ENCODE measurements at regions not wholly inside any gene's neighbourhood (a gene's known extent, or its start where the extent isn't known, plus 50 kb on each side); places are given as distances from the start of the nearest gene placed in this dataset.
A peak's percentile ranks its signal among the peaks of the same experiment; 100 is the strongest.

DNA sequence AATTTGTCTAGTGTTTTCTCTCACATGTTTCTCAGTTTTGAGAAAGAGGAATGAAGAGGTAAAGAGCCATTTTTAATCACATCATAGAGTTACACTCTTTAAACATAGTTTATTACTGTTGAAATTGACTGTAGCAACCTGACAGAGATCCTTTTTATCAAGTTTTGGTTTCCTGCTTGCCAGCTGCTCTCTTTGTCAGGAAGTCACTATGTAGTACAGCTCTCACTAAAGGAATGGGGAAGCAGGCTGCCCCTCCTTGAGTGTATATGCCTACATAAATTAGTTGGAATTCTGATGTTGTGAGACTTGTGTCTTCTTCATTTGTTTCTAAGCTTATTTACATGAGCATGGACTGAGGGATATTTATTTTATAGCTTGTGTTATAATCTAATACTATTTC, 1274.0 kb upstream of the CELF2 start:
- Histone ChIP-seq H3K4me3 (ENCODE audit: low read length) (no peak overlapping the region), H3K9ac (ENCODE audit: low read length) (no peak overlapping the region), H3K4me2 (ENCODE audit: low read length) (no peak overlapping the region), H3K27me3 (ENCODE audit: insufficient read depth, low read length, poor library complexity) (no peaks in the 10 kb centered on the region), H3K23ac (ENCODE audit: low read length) (no peak overlapping the region), H2BK120ac (ENCODE audit: low read depth, low read length) (no peak overlapping the region), H3K79me2 (ENCODE audit: control insufficient read depth, insufficient read depth, low read length) (no peaks in the 10 kb centered on the region), H4K5ac (ENCODE audit: low read length) (no peak overlapping the region), H2BK5ac (ENCODE audit: low read length) (no peak overlapping the region), H3K4ac (ENCODE audit: low read depth, low read length) (no peak overlapping the region), H3K4me1 (ENCODE audit: control insufficient read depth, low read depth, low read length) (no peaks in the 10 kb centered on the region), H3K36me3 (ENCODE audit: control insufficient read depth, insufficient read depth, low read length) (no peaks in the 10 kb centered on the region), H3K79me1 (ENCODE audit: low read length) (no peaks in the 10 kb centered on the region), H4K8ac (ENCODE audit: low read depth, low read length) (no peak overlapping the region), H3K27ac (ENCODE audit: low read depth, low read length) (no peak overlapping the region), H2AK5ac (ENCODE audit: low read length) (no peak overlapping the region), H3K18ac (ENCODE audit: low read length) (no peak overlapping the region), H3K56ac (ENCODE audit: low read length) (no peak overlapping the region), H2BK15ac (replicated peaks; ENCODE audit: low read depth) (no peak overlapping the region)
- DNase-seq = peak; percentile 7

DNA sequence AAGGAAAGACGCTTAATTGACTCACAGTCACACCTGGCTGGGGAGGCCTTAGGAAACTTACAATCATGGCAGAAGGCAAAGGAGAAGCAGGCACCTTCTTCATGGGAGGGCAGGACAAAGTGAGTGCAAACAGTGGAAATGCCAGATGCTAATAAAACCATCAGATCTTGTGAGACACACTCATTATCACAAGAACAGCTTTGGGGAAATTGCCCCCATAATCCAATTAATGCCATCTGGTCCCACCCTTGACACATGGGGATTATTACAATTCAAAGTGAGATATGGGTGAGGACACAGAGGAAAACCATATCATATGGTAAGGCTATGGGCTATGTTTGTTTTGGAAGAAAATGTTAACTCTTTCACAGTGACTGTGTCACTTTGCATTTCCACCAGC, 1272.5 kb upstream of the CELF2 start:
- Histone ChIP-seq H2BK5ac (ENCODE audit: low read length) (no peak overlapping the region), H2AK5ac (ENCODE audit: low read length) (no peak overlapping the region), H2BK120ac (ENCODE audit: low read depth, low read length) (no peak overlapping the region), H3K23ac (ENCODE audit: low read length) (no peak overlapping the region), H3K18ac (ENCODE audit: low read length) (no peak overlapping the region), H3K79me1 (ENCODE audit: low read length) (no peaks in the 10 kb centered on the region), H4K5ac (ENCODE audit: low read length) (no peak overlapping the region), H3K9ac (ENCODE audit: low read length) (no peak overlapping the region), H3K56ac (ENCODE audit: low read length) (no peak overlapping the region), H3K4ac (ENCODE audit: low read depth, low read length) (no peak overlapping the region), H3K4me3 (ENCODE audit: low read length) (no peak overlapping the region), H3K79me2 (ENCODE audit: control insufficient read depth, insufficient read depth, low read length) (no peaks in the 10 kb centered on the region), H2BK15ac (replicated peaks; ENCODE audit: low read depth) (no peak overlapping the region), H4K8ac (ENCODE audit: low read depth, low read length) (no peak overlapping the region), H3K36me3 (ENCODE audit: control insufficient read depth, insufficient read depth, low read length) (no peaks in the 10 kb centered on the region), H3K27ac (ENCODE audit: low read depth, low read length) (no peak overlapping the region), H3K4me2 (ENCODE audit: low read length) (no peak overlapping the region), H3K4me1 (ENCODE audit: control insufficient read depth, low read depth, low read length) (no peaks in the 10 kb centered on the region), H3K27me3 (ENCODE audit: insufficient read depth, low read length, poor library complexity) (no peaks in the 10 kb centered on the region)
- WGBS (ENCODE audit: extremely low coverage, insufficient coverage, low lambda C conversion rate) = no CpG with 5 or more reads among the region's 1 CpG
- peak; percentile 55 for DNase-seq

DNA sequence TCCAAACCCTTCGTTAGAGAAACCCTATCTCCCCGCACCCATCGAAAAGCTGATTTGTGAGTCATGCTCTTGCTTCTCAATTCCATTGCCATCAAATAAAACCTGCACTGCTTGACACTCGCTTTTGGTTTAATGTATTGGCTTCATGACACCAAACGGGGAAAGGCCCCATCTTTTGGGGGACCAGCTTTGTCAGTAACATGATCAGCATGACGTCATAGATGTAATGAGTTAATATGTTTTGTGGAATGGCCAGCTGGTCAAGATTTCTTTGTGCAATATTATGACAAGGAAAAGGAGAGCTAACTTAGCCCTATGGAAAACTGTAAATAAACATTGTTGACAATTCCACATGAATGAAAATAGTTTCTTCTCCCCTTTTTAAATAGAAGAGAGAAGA, 1260.5 kb upstream of the CELF2 start:
- Histone ChIP-seq H2BK15ac (replicated peaks; ENCODE audit: low read depth) (no peak overlapping the region), H3K4ac (ENCODE audit: low read depth, low read length) (no peak overlapping the region), H4K5ac (ENCODE audit: low read length) (no peak overlapping the region), H3K56ac (ENCODE audit: low read length) (no peak overlapping the region), H3K36me3 (ENCODE audit: control insufficient read depth, insufficient read depth, low read length) (no peaks in the 10 kb centered on the region), H3K27ac (ENCODE audit: low read depth, low read length) (no peak overlapping the region), H4K8ac (ENCODE audit: low read depth, low read length) (no peak overlapping the region), H3K9ac (ENCODE audit: low read length) (no peak overlapping the region), H2AK5ac (ENCODE audit: low read length) (no peak overlapping the region), H3K4me2 (ENCODE audit: low read length) (no peak overlapping the region), H3K27me3 (ENCODE audit: insufficient read depth, low read length, poor library complexity) (no peaks in the 10 kb centered on the region), H3K23ac (ENCODE audit: low read length) (no peak overlapping the region), H2BK120ac (ENCODE audit: low read depth, low read length) (no peak overlapping the region), H3K18ac (ENCODE audit: low read length) (no peak overlapping the region), H3K79me1 (ENCODE audit: low read length) (no peaks in the 10 kb centered on the region), H3K4me1 (ENCODE audit: control insufficient read depth, low read depth, low read length) (peaks cover 2% of the 10 kb centered on the region), H3K4me3 (ENCODE audit: low read length) (no peak overlapping the region), H3K79me2 (ENCODE audit: control insufficient read depth, insufficient read depth, low read length) (no peaks in the 10 kb centered on the region), H2BK5ac (ENCODE audit: low read length) (no peak overlapping the region)
- no peak for DNase-seq
- WGBS (ENCODE audit: extremely low coverage, insufficient coverage, low lambda C conversion rate) = no CpG with 5 or more reads among the region's 6 CpGs

DNA sequence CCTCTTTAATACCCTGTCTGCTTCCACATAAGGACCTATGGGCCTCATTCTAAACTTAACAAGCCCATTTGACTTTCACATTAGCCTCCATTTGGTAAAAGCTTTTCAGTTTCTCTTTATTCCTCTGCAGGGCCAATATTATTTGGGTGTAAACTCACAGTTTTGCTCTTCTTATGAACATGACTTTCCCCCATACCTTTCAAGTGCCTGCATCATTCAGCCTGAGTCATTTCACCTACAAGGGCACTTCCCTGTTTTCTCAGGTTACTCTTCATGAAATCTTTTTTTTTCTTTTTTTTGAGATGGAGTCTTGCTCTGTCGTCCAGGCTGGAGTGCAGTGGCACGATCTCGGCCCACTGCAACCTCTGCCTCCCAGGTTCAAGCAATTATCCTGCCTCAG, 1258.1 kb upstream of the CELF2 start:
- Histone ChIP-seq H3K36me3 (ENCODE audit: control insufficient read depth, insufficient read depth, low read length) (no peaks in the 10 kb centered on the region), H4K5ac (ENCODE audit: low read length) (no peak overlapping the region), H3K4me1 (ENCODE audit: control insufficient read depth, low read depth, low read length) (peaks cover 2% of the 10 kb centered on the region), H3K4me3 (ENCODE audit: low read length) (no peak overlapping the region), H3K79me1 (ENCODE audit: low read length) (no peaks in the 10 kb centered on the region), H3K18ac (ENCODE audit: low read length) (no peak overlapping the region), H2BK120ac (ENCODE audit: low read depth, low read length) (no peak overlapping the region), H2BK15ac (replicated peaks; ENCODE audit: low read depth) (no peak overlapping the region), H3K27ac (ENCODE audit: low read depth, low read length) (no peak overlapping the region), H3K4me2 (ENCODE audit: low read length) (no peak overlapping the region), H3K9ac (ENCODE audit: low read length) (no peak overlapping the region), H2BK5ac (ENCODE audit: low read length) (no peak overlapping the region), H3K56ac (ENCODE audit: low read length) (no peak overlapping the region), H3K79me2 (ENCODE audit: control insufficient read depth, insufficient read depth, low read length) (no peaks in the 10 kb centered on the region), H4K8ac (ENCODE audit: low read depth, low read length) (no peak overlapping the region), H2AK5ac (ENCODE audit: low read length) (no peak overlapping the region), H3K4ac (ENCODE audit: low read depth, low read length) (no peak overlapping the region), H3K23ac (ENCODE audit: low read length) (no peak overlapping the region), H3K27me3 (ENCODE audit: insufficient read depth, low read length, poor library complexity) (no peaks in the 10 kb centered on the region)
- DNase-seq = no peak
- no CpG with 5 or more reads among the region's 3 CpGs for WGBS (ENCODE audit: extremely low coverage, insufficient coverage, low lambda C conversion rate)

DNA sequence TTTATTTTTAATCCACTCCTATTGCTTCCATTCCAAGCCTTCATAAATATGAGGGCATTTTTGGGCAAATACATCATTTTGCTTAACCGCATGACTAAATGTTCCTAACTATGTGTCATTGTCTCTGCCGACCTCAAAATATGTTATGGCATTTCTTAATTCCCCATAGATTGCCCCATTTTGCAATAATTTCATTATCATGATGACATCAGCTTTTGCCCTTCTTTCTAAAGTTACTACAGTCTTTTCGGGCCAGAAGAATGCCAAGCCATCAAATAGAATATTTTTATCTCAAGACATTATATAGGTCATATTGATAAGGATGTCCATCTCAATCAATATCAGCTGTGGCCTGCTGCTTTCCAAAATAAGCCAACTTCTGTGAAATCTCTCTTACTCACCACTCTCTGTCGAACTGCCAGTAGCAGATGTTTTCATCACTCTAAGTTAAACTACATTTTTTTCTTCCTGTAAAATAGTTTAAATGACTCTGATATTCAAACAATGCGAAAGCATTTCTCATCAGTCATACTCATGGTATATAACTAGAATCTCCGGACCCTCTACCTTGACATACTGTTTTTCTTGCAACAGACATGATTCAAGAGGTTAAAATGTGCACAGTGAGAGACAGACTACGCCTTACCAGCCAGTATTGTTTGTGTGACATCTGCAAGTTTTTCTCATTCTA, 1254.6 kb upstream of the CELF2 start:
- Histone ChIP-seq H2BK15ac (replicated peaks; ENCODE audit: low read depth) (no peak overlapping the region), H3K4me2 (ENCODE audit: low read length) (no peak overlapping the region), H3K9ac (ENCODE audit: low read length) (no peak overlapping the region), H2BK5ac (ENCODE audit: low read length) (no peak overlapping the region), H3K56ac (ENCODE audit: low read length) (no peak overlapping the region), H3K18ac (ENCODE audit: low read length) (no peak overlapping the region), H4K8ac (ENCODE audit: low read depth, low read length) (no peak overlapping the region), H3K79me1 (ENCODE audit: low read length) (no peaks in the 10 kb centered on the region), H3K79me2 (ENCODE audit: control insufficient read depth, insufficient read depth, low read length) (no peaks in the 10 kb centered on the region), H2AK5ac (ENCODE audit: low read length) (no peak overlapping the region), H3K27me3 (ENCODE audit: insufficient read depth, low read length, poor library complexity) (no peaks in the 10 kb centered on the region), H3K23ac (ENCODE audit: low read length) (no peak overlapping the region), H3K36me3 (ENCODE audit: control insufficient read depth, insufficient read depth, low read length) (no peaks in the 10 kb centered on the region), H3K4ac (ENCODE audit: low read depth, low read length) (no peak overlapping the region), H3K4me1 (ENCODE audit: control insufficient read depth, low read depth, low read length) (no peaks in the 10 kb centered on the region), H3K4me3 (ENCODE audit: low read length) (no peak overlapping the region), H2BK120ac (ENCODE audit: low read depth, low read length) (no peak overlapping the region), H3K27ac (ENCODE audit: low read depth, low read length) (no peak overlapping the region), H4K5ac (ENCODE audit: low read length) (no peak overlapping the region)
- DNase-seq = no peak
- no CpG with 5 or more reads among the region's 7 CpGs for WGBS (ENCODE audit: extremely low coverage, insufficient coverage, low lambda C conversion rate)

DNA sequence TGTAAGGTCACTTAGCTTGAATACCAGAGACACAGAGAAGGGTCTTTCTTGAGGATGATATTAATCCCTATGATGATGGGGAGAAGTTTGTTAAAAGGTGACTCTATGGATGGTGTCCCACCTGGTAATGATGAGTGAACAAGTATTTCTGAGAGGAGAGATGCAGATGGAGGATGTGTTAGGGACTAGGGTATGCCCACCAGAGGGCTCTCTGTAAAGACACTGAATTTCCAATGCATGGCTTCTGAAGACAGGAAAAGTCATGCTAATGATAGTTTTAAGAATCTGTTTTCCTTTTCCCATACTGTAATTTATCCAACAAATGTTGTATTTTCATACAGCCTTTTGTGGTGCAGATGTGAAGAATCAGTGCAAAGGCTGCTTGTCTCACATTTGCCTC, 1250.9 kb upstream of the CELF2 start:
- H4K8ac ChIP-seq (ENCODE audit: low read depth, low read length) = no peak overlapping the region
- H3K56ac ChIP-seq (ENCODE audit: low read length) = no peak overlapping the region
- no peak overlapping the region for H3K27ac ChIP-seq (ENCODE audit: low read depth, low read length)
- no peak overlapping the region for H3K4me3 ChIP-seq (ENCODE audit: low read length)
- no peak overlapping the region for H3K4me2 ChIP-seq (ENCODE audit: low read length)
- H2BK120ac ChIP-seq (ENCODE audit: low read depth, low read length) = no peak overlapping the region
- no peak overlapping the region for H2BK15ac ChIP-seq (replicated peaks; ENCODE audit: low read depth)
- no peaks in the 10 kb centered on the region for H3K27me3 ChIP-seq (ENCODE audit: insufficient read depth, low read length, poor library complexity)
- no peak overlapping the region for H3K9ac ChIP-seq (ENCODE audit: low read length)
- no peaks in the 10 kb centered on the region for H3K36me3 ChIP-seq (ENCODE audit: control insufficient read depth, insufficient read depth, low read length)
- H3K23ac ChIP-seq (ENCODE audit: low read length) = no peak overlapping the region
- H4K5ac ChIP-seq (ENCODE audit: low read length) = no peak overlapping the region
- DNase-seq = peak; percentile 31
- H2BK5ac ChIP-seq (ENCODE audit: low read length) = no peak overlapping the region
- no peaks in the 10 kb centered on the region for H3K79me2 ChIP-seq (ENCODE audit: control insufficient read depth, insufficient read depth, low read length)
- H3K79me1 ChIP-seq (ENCODE audit: low read length) = no peaks in the 10 kb centered on the region
- H3K4ac ChIP-seq (ENCODE audit: low read depth, low read length) = no peak overlapping the region
- H3K4me1 ChIP-seq (ENCODE audit: control insufficient read depth, low read depth, low read length) = no peaks in the 10 kb centered on the region
- H2AK5ac ChIP-seq (ENCODE audit: low read length) = no peak overlapping the region
- H3K18ac ChIP-seq (ENCODE audit: low read length) = no peak overlapping the region

All from mesendoderm (in vitro differentiated cells).